ENCODE measurements at regions not wholly inside any gene's neighbourhood (a gene's known extent, or its start where the extent isn't known, plus 50 kb on each side); places are given as distances from the start of the nearest gene placed in this dataset.
"Not testable (repeated sequence)": the region's sequence is repeated elsewhere in the genome, so short reads cannot be mapped to it uniquely, and the experiment has no call there.

DNA sequence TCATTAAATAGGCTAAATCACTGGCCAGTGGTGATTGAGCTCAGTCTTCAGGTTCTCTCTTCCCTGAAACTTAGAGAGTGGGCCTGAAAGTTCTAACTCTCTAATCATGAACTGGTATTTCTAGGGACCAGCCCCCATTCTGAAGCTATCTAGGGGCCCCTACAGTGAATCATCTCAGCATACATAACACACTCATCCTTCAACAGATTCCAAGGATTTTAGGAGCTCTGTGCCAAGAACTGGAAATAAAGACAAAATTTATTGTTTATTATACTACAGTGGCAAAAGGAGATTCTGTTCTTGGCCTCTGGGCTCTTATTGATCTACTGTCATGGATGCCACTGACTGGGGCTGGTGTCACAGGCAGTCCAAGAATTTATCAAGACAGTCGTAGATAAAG lies 263.8 kb upstream of the IGFBP7 start:
- DNase-seq: no peak

DNA sequence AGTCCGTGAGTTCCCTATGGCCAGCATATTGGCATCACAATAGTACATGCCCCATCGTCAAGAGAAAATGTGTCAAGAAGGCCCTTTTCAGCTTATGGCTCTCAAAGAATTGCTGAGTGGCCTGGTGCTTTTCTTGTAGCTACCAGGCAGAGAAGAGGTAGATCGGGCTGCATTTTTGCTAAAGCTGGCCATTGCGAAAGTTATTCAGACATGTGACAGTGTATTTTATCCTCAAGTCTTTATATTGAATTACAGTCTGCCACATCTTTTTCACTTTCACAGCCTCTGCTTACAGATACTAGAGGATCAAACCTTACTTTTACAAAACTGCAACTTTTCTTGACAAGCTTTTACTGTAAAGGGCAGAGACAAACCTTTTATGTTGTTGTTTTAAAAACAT lies 261.5 kb upstream of the IGFBP7 start:
- DNase-seq: no peak

DNA sequence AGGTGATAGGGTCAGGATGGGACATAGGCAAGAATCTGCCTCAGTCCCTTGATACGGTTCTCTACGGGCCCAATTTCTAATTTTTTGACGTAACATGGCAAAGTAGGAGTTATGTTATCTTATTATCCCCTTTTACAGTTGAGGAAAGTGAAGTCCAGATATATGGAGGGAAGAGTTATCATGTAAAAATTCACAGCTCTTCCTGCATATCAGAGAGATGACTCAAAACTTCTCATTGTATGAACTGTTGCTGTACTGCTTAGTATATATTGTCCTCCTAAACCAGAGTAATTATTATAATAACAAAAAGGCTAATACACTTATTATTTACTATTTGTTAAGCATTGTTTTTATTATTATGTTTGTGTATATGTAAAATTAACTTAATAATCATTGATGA lies 260.5 kb upstream of the IGFBP7 start:
- no peak for DNase-seq

DNA sequence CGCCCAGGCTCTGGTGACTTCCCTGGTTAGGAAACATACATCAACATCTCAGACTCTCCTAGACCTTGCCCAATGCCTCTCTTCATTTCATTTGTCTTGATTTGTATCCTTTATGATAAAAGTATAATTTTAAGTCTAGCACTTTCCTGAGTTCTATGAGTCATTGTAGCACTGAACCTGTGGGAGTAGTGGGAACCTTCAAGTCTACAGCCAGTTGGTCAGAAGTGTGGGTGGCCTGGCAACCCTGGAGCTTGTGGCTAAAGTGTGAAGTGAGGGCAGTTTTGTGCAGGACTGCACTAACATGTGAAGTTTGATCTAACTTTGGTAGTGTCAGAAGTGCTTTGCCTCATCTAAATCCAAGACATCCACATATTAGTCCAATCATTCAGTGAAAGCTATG lies 259.3 kb upstream of the IGFBP7 start:
- no peak for DNase-seq

DNA sequence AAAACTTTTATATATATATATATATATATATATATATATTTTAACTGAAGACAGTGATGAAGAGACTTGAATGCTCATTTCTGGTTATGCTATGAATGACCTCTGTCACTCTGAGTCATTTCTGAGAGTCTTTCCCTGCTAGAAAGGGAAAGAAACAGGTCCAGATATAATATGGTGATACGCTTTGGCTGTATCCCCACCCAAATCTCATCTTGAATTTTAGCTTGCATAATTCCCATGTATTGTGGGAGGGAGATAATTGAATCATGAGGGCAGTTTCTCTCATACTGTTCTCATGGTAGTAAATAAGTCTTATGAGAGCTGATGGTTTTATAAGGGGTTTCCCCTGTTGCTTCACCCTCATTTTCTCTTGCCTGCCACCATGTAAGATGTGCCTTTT lies 254.1 kb upstream of the IGFBP7 start:
- no peak for DNase-seq

DNA sequence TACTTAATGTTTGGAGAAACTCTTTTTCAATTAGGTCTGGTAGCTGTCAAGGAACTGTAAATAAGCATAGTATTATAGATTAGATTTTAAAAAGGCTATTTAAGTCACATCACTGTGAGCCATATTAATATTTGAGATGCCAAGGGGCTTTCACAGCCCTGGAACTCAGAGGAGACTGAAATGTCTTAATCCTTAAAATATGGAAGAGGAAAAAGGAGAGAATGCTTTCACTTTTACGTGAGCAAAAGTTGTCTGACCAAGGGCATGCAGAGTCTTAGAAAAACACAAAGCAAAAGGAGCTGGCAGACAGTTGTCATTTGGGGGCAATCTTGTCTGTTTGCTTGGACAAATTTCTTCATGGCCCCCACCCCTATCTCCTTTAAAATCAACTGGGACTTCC lies 253.2 kb upstream of the IGFBP7 start:
- DNase-seq: peak; percentile 17

DNA sequence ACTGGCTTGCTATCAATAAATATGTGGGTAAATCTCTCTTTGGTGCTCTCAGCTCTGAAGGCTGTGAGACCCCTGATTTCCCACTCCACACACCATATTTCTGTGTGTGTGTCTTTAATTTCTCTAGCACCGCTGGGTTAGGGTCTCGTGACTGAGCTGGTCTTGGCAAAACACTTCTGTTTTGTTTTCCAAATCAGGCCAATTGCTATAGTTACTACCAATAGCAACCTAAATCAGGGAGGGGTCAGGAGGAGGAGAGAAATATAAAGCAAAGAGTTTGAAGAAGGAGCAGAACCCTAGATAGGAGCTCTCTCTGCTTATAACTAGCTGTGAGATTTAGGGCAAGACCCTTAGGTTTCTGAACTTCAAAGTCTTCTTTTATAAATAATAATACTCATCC lies 250.5 kb upstream of the IGFBP7 start:
- DNase-seq: no peak

DNA sequence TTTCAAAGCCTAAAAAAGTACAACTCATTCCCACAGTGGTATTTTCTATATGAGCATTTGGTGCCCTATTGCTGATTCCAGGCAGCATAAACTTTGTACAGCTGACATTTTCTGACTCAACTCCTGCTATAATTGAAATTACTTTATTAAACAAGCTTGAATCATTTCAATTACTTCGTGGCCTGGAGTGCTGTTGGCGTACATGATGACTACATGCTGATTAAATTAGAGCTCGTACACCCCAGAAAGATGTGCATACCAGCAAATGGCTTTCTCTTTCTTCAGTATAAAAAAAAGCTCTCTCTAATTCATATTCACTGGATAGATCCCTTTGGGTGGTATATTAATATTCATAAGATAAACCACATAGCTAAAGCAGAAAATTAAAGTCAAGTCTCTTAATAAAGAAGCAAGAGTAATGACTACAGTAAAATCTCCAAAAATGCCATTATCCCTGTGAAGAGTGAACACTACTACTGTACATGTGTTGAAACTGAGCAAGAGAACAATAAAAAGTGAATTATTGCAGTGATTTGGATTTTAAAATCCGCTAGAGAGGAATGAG lies 245.0 kb upstream of the IGFBP7 start:
- DNase-seq: no peak

DNA sequence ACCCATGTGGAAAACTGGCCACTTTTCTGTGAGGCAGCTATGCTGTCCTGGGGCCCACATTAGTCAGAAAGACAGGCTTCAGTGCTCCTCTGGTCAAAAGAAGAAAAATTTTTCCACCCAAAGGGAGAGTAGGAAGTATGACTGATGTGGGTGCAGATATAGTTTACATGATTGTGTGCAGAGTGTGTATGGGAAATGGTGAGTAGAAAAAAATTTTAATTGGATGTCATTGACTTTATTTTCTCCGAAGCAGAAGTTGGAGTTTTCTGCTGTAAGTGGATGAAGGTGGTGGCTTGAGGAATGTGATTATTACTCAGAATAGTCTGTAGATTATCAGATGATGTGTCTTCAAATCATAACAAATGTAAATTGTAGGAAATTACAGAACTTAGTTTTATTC lies 241.5 kb upstream of the IGFBP7 start:
- no peak for DNase-seq

DNA sequence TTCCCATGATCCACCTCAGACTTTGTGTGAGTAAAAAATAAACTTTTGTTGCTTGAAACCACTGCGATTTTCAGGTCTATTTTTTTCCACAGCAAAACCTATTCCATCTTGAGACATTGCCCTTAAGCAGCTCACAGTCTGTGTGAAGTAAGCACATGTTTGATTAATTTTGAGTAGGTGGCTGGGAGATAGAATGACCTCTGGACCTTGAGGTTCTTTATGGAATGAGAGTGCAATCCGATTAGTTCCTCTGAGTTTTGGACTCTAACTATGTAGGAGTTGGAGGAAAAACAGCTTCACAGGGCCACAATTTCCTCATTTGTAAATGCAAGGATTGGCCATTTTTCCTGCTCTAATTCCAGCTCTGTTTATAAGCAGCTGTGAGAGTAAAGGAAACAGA lies 234.1 kb upstream of the IGFBP7 start:
- no peak for DNase-seq

DNA sequence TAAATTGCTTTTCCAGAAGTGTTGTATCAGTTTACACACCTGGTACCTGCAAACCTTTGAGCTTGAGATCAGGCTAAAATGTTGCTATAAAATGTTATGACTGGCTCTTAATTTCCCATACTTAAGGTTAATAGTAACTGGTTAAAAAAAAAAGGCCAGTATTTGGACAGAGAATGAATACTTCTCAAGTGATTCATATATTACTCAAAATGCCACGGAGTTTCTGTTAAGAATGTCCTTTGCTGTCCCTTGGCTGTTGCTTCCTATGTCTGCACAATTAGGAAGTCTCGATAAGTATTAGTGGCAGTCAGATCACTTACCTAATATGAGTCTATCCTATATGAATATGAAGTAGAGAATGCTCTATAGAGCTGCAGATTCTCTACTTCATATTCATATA lies 232.2 kb upstream of the IGFBP7 start:
- no peak for DNase-seq

DNA sequence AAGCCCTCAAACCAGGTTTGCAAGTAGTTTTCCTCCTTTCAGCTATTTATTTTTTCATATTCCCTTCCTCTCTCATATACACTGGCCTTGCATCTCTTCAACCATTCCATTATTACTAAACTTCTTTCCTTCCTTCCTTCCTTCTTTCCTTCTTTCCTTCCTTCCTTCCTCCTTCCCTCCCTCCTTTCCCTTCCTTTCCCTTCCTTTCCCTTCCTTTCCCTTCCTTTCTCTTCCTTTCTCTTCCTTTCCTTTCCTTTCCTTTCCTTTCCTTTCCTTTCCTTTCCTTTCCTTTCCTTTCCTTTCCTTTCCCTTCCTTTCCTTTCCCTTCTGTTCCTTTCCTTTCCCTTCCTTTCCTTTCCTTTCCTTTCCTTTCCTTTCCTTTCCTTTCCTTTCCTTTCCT lies 228.7 kb upstream of the IGFBP7 start:
- not testable (repeated sequence) for DNase-seq

DNA sequence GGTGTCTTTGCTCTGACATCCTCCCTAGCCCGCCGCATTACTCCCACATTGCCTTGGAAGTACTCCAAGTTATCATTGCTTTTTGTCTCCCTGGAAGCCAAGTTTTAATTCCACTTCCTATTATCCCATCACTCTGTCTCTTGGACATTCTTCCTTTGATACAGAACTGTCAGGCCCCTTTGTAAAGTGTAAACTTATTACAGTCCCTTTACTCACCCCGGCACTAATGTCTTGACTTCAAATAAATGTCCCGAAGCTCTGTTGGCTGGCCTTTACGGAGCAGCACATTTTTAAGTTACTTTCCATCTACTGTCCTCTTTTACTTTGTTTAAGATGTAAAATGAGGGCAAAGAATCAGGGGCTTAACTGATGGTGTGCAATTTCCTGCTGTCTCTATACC lies 223.5 kb upstream of the IGFBP7 start:
- no peak for DNase-seq

DNA sequence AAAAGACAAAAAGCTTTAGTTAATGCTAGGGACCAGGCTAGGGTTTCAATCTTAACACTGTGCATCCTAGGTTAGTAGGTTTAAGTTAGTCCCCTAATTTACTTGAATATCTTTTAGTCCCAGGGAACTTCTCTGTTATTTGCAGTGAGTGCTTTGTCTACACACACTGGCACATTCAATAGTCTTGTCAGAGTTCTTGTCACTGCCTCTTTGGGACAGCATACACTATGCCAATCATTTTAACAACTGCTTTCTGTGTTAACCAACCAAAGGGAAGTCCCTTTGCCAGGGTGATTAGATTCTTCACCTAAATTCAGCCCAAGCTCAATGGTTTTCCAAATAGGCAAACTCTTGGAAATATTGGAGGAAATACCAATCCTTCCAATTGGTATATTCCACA lies 221.8 kb upstream of the IGFBP7 start:
- no peak for DNase-seq

DNA sequence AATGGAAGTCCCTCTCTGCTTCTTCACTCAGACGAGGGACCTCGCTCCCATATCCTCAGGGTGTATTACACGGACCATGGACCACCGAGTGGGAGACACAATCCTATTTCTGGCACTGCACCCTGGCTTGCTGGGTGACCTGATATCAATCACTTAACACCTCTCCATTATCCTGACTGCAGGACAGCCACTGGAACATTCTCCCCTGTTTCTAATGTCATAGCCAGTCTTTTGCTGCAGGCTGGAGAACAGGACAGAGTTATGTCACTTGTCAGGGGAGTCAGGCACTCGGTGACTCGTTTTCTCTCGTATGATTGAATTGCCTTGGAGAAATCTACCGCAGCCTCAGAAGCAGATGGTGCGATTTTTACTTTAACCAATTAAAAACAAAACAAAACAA lies 219.1 kb upstream of the IGFBP7 start:
- DNase-seq: no peak

DNA sequence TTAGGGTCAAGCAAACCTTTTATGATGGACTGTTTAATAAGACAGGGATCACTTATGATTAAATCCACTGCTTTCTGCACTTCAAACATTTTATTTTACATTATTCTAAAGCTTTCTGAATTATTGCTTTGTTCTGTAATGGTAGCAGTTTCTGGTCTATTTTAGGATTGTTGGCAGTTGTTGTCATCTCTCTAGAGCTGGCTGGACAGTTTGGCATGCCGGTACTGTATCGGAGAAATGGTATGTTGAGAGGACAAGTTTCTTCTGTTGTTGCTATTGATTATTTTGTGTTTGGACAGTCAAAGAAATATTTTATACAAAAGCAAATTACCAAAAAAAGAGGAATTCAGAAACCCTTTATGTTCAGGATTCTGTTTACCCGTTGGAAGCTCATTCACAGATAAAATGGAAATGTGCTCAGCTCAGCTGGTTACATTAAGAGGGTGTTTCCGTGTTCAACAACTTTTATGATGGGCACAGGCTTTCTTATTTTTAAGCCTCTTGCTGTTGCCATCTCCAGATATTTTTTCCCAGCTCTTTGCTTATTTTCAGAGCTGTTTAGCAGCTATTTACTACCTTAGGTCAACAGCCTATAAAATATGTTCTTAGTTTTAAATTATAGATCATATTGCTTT lies 214.6 kb upstream of the IGFBP7 start:
- no peak for DNase-seq

DNA sequence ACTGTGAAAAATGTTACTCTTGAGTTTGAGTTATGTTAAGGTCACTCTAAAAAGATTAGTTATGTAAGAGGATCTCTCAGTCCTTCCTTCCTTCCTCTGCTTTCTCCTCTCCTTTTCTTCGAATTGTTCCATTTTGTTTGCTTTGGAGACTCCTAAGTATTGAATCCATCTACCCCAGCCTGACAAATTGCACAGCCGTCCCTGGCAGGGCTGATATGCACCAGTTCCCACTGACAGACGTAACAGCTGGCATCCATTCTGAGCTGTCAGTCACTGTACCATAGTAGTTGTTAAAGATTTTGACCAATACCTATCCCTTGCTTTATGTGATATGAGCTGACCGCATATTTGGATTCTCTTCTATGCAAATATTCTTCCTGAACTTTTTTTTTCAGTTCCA lies 210.7 kb upstream of the IGFBP7 start:
- no peak for DNase-seq

DNA sequence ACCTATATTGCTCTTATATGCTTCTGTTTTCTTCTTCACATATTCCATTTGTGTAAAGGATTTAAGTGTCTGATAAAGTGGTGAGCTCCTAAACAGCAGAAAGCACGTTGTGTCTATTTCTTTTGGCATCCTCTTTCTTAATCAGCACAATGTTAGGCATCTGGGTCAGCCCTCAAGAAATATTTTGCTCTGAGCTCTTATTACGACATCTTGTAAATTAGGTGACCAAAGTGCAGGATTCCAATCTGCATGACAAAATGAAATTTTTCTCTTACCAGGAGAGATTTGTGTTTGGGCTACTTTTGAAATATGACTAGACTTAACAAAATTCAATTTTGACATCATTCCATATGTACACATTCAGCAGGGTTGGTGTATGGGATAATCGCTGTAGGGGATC lies 210.0 kb upstream of the IGFBP7 start:
- DNase-seq: no peak

DNA sequence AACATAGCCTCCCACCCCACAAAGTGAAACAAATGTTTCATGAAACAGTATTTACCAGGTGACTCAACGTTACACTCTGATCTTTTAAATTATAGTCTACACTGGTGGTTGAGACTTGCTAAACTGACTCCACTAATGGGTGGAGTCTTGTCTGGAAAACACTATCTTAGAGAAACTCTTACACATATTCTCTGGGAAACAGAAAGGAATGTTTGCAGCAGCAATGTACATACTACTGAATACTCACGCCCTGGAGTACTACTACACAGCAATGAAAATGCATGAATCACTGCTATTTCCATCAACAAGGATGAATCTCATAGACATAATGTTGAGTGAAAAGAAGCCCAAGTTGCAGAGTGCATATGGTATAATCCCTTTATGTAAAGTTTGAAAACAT lies 208.5 kb upstream of the IGFBP7 start:
- no peak for DNase-seq

DNA sequence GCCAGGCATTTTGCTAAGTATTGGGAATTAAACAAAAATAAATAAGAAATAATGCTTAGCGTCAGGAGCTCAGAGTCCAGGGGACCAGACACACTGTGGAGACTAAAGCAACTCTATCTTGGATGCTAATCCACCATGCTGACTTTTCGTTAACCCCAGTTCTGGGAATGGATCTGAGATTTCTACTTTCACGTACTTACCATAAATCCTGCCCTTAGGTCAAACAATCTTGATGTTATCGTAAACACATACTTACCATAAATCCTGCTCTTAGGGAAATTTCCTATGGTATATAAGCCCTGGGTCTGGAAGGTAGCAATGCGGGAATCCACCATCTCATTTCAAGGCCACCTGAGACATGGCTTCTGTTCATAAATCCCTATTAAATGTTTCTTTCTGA lies 204.5 kb upstream of the IGFBP7 start:
- no peak for DNase-seq

DNA sequence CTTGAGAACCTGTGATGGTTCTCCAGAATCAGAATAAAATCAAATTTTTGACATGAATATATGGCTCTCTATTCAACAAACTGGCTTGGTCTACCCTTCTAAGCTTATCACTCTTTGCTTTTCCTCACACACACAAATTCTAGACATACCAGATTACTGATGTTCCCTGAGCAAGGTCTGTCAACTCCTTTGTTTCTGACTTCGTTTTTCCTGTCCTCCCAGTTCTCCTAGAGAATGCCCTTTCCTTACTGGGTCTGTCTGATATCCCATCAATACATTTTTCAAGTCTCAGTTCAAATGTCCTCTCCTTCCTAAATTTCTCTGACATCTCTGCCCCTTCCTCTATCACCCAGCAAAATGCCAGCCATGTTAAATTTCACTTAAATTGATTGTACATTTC lies 202.1 kb upstream of the IGFBP7 start:
- no peak for DNase-seq

DNA sequence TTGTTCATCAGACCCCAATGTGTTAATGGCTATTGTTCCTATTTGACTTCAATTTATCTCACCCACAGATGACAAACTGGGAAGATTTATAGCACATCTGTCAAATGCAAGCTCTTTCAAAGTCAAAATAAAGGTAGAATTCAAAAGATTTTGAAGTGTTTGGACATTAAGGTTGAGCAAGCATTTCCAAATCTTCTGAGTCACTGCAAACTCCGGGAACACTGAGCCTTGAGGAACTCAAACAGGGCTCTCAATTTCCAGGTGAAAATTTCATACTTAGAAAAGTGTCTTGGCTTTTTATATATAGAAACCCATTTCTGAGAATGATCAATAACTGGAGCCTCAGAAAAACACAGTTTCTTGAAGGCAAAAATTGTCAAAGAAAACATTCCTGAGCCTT lies 199.5 kb upstream of the IGFBP7 start:
- DNase-seq: no peak

DNA sequence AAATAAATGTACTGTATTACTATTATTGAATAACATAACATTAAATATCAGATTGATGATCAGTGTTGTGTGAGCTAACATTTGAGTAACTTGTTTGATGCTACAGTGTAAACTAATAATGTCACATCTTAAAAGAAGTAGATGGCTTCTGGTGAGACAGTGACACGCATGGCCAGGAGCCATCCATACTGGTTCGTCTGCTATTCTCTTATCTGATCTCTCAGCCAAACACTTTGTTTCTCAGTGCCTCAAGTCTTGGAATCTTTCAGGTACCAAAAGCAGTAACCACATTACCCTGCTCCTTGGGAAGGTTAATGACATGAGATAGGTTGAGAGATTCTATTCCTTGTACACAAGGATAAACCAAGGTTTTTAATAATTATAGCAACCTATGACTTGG lies 198.1 kb upstream of the IGFBP7 start:
- DNase-seq: no peak

DNA sequence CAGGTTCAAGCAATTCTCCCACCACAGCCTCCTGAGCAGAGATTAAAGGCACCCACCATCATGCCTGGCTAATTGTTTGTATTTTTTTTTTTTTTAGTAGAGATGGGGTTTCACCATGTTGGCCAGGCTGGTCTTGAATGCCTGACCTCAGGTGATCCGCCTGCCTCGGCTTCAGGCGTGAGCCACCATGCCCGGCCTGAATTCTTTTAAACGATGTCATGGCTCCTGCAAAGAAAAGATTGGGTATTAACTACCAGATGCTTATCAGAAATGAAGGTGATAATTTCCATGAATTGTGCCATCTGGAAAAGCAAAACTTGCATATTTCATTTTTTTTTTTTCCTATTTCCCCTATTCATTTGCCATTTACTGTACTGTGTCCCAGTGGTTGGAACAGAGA lies 195.7 kb upstream of the IGFBP7 start:
- no peak for DNase-seq

DNA sequence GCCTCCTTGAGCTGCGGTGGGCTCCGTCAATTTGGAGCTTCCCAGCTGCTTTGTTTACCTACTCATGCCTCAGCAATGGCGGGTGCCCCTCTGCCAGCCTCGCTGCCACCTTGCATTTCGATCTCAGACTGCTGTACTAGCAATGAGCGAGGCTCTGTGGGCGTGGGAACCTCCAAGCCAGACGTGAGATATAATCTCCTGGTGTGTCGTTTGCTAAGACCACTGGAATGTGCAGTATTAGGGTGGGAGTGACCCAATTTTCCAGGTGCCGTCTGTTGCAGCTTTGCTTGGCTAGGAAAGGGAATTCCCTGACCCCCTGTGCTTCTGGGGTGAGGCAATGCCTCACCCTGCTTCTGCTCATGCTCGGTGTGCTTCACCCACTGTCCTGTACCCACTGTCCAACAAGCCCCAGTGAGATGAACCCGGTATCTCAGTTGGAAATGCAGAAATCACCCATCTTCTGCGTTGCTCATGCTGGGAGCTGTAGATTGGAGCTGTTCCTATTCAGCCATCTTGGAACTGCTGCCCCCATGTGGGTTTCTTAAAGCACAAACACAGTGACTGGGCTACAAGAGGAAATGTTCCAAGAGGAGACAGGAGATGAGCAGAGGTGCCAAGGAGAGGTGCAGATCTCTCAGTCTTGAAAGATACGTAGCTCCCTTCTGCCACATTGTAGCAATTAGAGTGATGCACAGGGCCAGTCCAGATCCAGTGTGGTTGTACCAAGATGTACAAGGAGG lies 193.0 kb upstream of the IGFBP7 start:
- DNase-seq: peak; percentile 30
